T-cell (primary cell): ENCODE measurements at regions not wholly inside any gene's neighbourhood (a gene's known extent, or its start where the extent isn't known, plus 50 kb on each side); places are given as distances from the start of the nearest gene placed in this dataset.

Experiments
- ATAC-seq, 4 experiments: fragments of 200-7000 bp in 3 of 4; fragments of 150-1000 bp in 1 of 4; cut with Tn5 transposase; replicated peaks in 1 of 4; 1 replicate in 3 of 4; 2 replicates in 1 of 4; pipeline ENCODE4 v1.10.0; 2021; ENCODE audit warnings: moderate library complexity in 3 of 4, mild to moderate bottlenecking in 2 of 4, moderate number of reproducible peaks in 1 of 4
- CTCF ChIA-PET, 2 donors: fragments of 300-600 bp; sonication (Branson Sonifier 250); formaldehyde crosslinking; loops; one replicate each; lab custom pipeline; 2022; ENCODE audit warnings: antibody characterized with exemption in 2 of 2; lab: Charles Lee
- POLR2A ChIA-PET, 2 donors: fragments of 300-600 bp; sonication (Branson Sonifier 250); formaldehyde crosslinking; loops; one replicate each; lab custom pipeline; 2022; ENCODE audit warnings: antibody characterized with exemption in 2 of 2; lab: Charles Lee
- DNase-seq, 35 experiments: peaks; one replicate each; pipeline versions ENCODE4 v3.0.0 to v3.0.0-alpha.2; 2013 to 2023
- H3K27ac ChIP-seq: one replicate; pipeline ENCODE4 v1.5.1; 2013; ENCODE audit warnings: low read length
- H3K27me3 ChIP-seq, 2 experiments: replicated peaks in 1 of 2; 1 replicate in 1 of 2; 2 replicates in 1 of 2; pipeline versions ENCODE4 v1.6.1 to v1.7.0; 2013; ENCODE audit warnings: low read length in 1 of 2, mixed read lengths in 1 of 2; ENCODE audit not compliant: control insufficient read depth in 2 of 2, insufficient read depth in 2 of 2; ENCODE audit errors: extremely low read depth in 1 of 2
- H3K36me3 ChIP-seq, 2 donors: 1 replicate in 1 of 2; 2 replicates in 1 of 2; pipeline versions ENCODE4 v1.6.1 to v1.7.0; 2013; ENCODE audit warnings: low read length in 1 of 2; ENCODE audit not compliant: control insufficient read depth in 2 of 2, insufficient read depth in 1 of 2; ENCODE audit errors: extremely low read depth in 1 of 2
- H3K4me1 ChIP-seq, 2 experiments: 1 replicate in 1 of 2; 2 replicates in 1 of 2; pipeline versions ENCODE4 v1.6.1 to v1.7.0; 2013; ENCODE audit warnings: low read length in 2 of 2, mixed read lengths in 1 of 2; ENCODE audit not compliant: insufficient read depth in 2 of 2, control insufficient read depth in 1 of 2; ENCODE audit errors: extremely low read depth in 1 of 2
- H3K4me3 ChIP-seq, 2 donors: 1 replicate in 1 of 2; 2 replicates in 1 of 2; pipeline versions ENCODE4 v1.5.1 to v1.7.0; 2013; ENCODE audit warnings: mild to moderate bottlenecking in 2 of 2, low read length in 1 of 2, moderate library complexity in 1 of 2; ENCODE audit not compliant: control insufficient read depth in 1 of 2; ENCODE audit errors: extremely low read depth in 1 of 2
- H3K9me3 ChIP-seq: 2 replicates; pipeline ENCODE4 v1.7.0; 2013
- H3K27ac Mint-ChIP-seq, 2 donors: one replicate each; pipeline ENCODE4 v1.8.0; 2020 to 2021; ENCODE audit warnings: mild to moderate bottlenecking in 2 of 2, mixed read lengths in 2 of 2
- H3K27me3 Mint-ChIP-seq, 2 donors: one replicate each; pipeline ENCODE4 v1.8.0; 2021 to 2022; ENCODE audit warnings: mixed read lengths in 2 of 2
- H3K36me3 Mint-ChIP-seq: one replicate; pipeline ENCODE4 v1.8.0; 2021; ENCODE audit warnings: mixed read lengths
- H3K4me1 Mint-ChIP-seq, 3 donors: one replicate each; pipeline ENCODE4 v1.8.0; 2020 to 2022; ENCODE audit warnings: mixed read lengths in 3 of 3, mild to moderate bottlenecking in 1 of 3
- H3K4me3 Mint-ChIP-seq, 3 donors: one replicate each; pipeline ENCODE4 v1.8.0; 2020 to 2022; ENCODE audit warnings: mild to moderate bottlenecking in 3 of 3, mixed read lengths in 3 of 3, moderate library complexity in 3 of 3
- H3K9me3 Mint-ChIP-seq, 3 donors: one replicate each; pipeline ENCODE4 v1.8.0; 2020 to 2022; ENCODE audit warnings: mixed read lengths in 3 of 3
- WGBS: methylation state at CpG from one replicate; pipeline ENCODE4 v1.1.5; 2013; ENCODE audit warnings: missing lambda C conversion rate; ENCODE audit not compliant: insufficient coverage; 5-methylcytosine and 5-hydroxymethylcytosine counted together

DNA sequence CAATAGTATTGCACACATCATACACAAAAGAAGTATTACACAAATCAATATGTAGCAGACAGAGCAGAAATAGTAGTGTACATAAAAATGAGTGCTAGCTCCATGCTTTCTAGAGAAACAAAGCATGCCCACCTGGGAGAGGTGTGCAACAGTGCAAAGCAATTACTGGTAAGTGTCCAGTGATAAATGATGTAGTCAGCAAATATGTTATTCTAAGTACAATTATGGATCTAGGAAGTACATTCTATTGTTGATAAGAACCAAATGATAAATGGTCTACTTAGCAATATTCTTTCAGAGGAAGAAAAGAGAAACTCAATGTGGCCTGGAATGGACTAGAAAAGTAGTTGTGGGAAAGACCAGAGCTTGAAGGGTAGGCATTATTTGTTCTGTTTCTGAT is 188.6 kb downstream of the HINT1 start:
- Mint-ChIP-seq H3K27ac (no peak overlapping the region), H3K9me3 (peaks cover 0 to 4% (median 0%) of the 10 kb centered on the region in 3 donors), H3K4me3 (no peak overlapping the region), H3K4me1 (no peaks in the 10 kb centered on the region), H3K36me3 (no peaks in the 10 kb centered on the region), H3K27me3 (peaks cover 7 to 22% of the 10 kb centered on the region in 2 donors)
- H3K27ac ChIP-seq: no peak overlapping the region
- no peak overlapping the region for H3K4me3 ChIP-seq
- H3K4me1 ChIP-seq: no peaks in the 10 kb centered on the region
- DNase-seq: no peak
- no peak for ATAC-seq
- H3K9me3 ChIP-seq: no peaks in the 10 kb centered on the region
- ChIA-PET CTCF (no interaction called here), POLR2A (no interaction called here)
- peaks cover 0 to 7% of the 10 kb centered on the region in 2 experiments for H3K27me3 ChIP-seq
- H3K36me3 ChIP-seq: no peaks in the 10 kb centered on the region

DNA sequence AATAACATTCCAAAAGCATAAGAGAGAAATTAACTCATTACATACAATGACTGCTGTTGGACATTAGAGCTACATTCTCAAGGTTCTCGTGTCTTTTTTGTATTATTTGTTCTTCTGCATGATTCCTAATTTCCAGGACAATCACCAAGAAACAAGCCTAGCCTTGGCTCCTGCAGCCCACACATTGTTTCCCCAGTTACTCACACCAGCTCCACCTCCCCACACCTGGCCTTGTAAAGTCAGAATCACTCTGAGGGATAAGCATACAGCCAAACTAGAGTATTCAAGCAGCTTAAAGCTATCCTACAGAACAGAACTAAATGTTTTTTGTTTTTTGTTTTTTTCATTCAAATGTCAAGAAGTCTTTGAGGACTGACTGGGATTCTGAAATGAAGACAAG is 189.2 kb downstream of the HINT1 start:
- H3K27me3 Mint-ChIP-seq: peaks cover 7 to 21% of the 10 kb centered on the region in 2 donors
- no peaks in the 10 kb centered on the region for H3K36me3 ChIP-seq
- ChIA-PET POLR2A (no interaction called here), CTCF (no interaction called here)
- DNase-seq (no peak), ATAC-seq (no peak)
- no peak overlapping the region for H3K4me3 ChIP-seq
- H3K4me1 ChIP-seq: no peaks in the 10 kb centered on the region
- peaks cover 0 to 6% of the 10 kb centered on the region in 2 experiments for H3K27me3 ChIP-seq
- H3K4me1 Mint-ChIP-seq: no peaks in the 10 kb centered on the region
- H3K27ac ChIP-seq: no peak overlapping the region
- no peak overlapping the region for H3K27ac Mint-ChIP-seq
- H3K36me3 Mint-ChIP-seq: no peaks in the 10 kb centered on the region
- WGBS: 17% methylated on average over 1 of the region's 1 CpG
- H3K9me3 ChIP-seq: no peaks in the 10 kb centered on the region
- H3K4me3 Mint-ChIP-seq: no peak overlapping the region
- H3K9me3 Mint-ChIP-seq: peaks cover 0 to 4% (median 3%) of the 10 kb centered on the region in 3 donors

DNA sequence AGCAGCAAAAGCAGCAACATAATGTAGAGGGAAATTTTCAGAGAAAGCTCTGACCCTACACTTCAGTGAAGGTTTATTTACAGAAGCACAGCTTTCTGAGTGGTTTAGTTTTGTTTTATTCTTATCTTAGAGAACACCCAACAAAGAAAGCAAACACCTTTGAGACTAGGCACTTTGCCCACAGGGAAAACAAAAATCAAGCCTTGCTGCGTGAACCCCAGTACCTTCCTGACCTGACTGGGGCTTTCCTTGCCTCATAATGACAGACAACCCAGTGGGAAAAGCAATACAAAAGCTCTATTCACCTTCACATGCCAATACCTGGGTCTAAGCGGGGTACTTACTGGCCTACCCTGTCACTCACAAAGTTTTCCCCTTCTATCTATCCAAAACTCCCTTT is 189.8 kb downstream of the HINT1 start:
- CTCF ChIA-PET: no interaction called here
- no peak overlapping the region for H3K4me3 Mint-ChIP-seq
- no peaks in the 10 kb centered on the region for H3K36me3 ChIP-seq

DNA sequence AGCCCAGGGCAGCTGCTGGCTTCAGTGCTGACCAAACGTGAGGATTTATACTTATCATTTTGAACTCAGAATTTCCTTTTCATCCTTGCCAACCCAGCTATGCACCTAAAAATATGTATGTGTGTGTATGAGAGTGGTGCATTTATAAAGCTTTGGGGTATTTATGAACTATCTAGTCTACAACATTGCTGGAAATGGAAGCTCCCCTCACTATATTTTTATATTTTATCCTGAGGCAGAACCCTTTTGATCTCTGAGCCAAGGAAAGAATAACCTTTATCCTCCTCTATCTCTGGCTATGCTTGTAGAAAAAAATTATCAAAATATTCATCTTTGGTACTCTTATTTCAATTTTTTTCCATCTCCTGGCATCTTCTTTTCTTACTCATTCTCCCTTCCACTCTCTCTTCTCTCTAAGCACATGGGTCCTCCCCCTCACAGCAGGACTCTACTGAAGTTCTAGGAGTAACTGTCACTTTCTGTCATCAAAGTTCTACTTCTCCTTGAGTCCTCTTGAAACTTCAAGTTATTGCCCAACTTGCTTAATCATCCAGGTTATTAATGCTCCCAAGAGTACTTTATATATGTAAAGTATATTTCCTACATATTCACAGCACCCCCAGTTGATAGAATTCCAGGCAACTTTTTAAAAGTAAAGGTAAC is 190.9 kb downstream of the HINT1 start:
- no peak overlapping the region for H3K27ac ChIP-seq
- Mint-ChIP-seq H3K27me3 (peaks cover 4 to 13% of the 10 kb centered on the region in 2 donors), H3K9me3 (peaks cover 0 to 3% (median 0%) of the 10 kb centered on the region in 3 donors), H3K27ac (no peak overlapping the region), H3K36me3 (no peaks in the 10 kb centered on the region), H3K4me1 (no peaks in the 10 kb centered on the region), H3K4me3 (no peak overlapping the region)
- ChIA-PET POLR2A (interaction anchor here in 1 of 2 donors (0.6 kb wide), 1 partner anchor 164 kb away, joined by 3 read pairs; no protein-coding TSS in a partner anchor), CTCF (no interaction called here)
- H3K4me3 ChIP-seq: no peak overlapping the region
- no peaks in the 10 kb centered on the region for H3K4me1 ChIP-seq
- H3K9me3 ChIP-seq: no peaks in the 10 kb centered on the region
- no peaks in the 10 kb centered on the region for H3K27me3 ChIP-seq
- WGBS: no CpG with 5 or more reads among the region's 1 CpG
- ATAC-seq: no peak
- H3K36me3 ChIP-seq: no peaks in the 10 kb centered on the region
- DNase-seq: no peak

More for the DNA sequence above, 189.8 kb downstream of the HINT1 start:
- ATAC-seq: no peak
- DNase-seq: no peak
- Histone ChIP-seq H3K9me3 (no peaks in the 10 kb centered on the region), H3K27ac (no peak overlapping the region), H3K4me1 (no peaks in the 10 kb centered on the region), H3K27me3 (peaks cover 0 to 4% of the 10 kb centered on the region in 2 experiments), H3K4me3 (no peak overlapping the region)
- peaks cover 7 to 21% of the 10 kb centered on the region in 2 donors for H3K27me3 Mint-ChIP-seq
- 73% methylated on average over 2 of the region's 2 CpGs for WGBS
- H3K36me3 Mint-ChIP-seq: no peaks in the 10 kb centered on the region
- H3K27ac Mint-ChIP-seq: no peak overlapping the region
- no peaks in the 10 kb centered on the region for H3K4me1 Mint-ChIP-seq
- peaks cover 0 to 4% (median 3%) of the 10 kb centered on the region in 3 donors for H3K9me3 Mint-ChIP-seq
- POLR2A ChIA-PET: no interaction called here

GRCh38 chr5:130966990-130967525 is 198.0 kb downstream of the HINT1 start:
- ChIA-PET POLR2A (no interaction called here), CTCF (no interaction called here)
- Histone ChIP-seq H3K27me3 (no peaks in the 10 kb centered on the region), H3K4me3 (no peak overlapping the region), H3K4me1 (no peaks in the 10 kb centered on the region), H3K27ac (no peak overlapping the region), H3K9me3 (no peaks in the 10 kb centered on the region), H3K36me3 (no peaks in the 10 kb centered on the region)
- Mint-ChIP-seq H3K36me3 (no peaks in the 10 kb centered on the region), H3K4me3 (no peak overlapping the region), H3K27me3 (no peaks in the 10 kb centered on the region), H3K9me3 (peaks cover 1 to 7% (median 6%) of the 10 kb centered on the region in 3 donors), H3K27ac (no peak overlapping the region), H3K4me1 (no peaks in the 10 kb centered on the region)
- WGBS: no CpG with 5 or more reads among the region's 1 CpG
- DNase-seq (no peak), ATAC-seq (no peak)

GRCh38 chr5:130965920-130966319 is 199.1 kb downstream of the HINT1 start:
- POLR2A ChIA-PET: no interaction called here
- no peak overlapping the region for H3K4me3 Mint-ChIP-seq
- CTCF ChIA-PET: no interaction called here
- no peaks in the 10 kb centered on the region for H3K36me3 Mint-ChIP-seq
- H3K36me3 ChIP-seq: no peaks in the 10 kb centered on the region
- H3K9me3 Mint-ChIP-seq: peaks cover 1 to 8% (median 4%) of the 10 kb centered on the region in 3 donors
- H3K4me3 ChIP-seq: no peak overlapping the region
- no CpG with 5 or more reads among the region's 1 CpG for WGBS
- H3K27ac ChIP-seq: no peak overlapping the region
- ATAC-seq: no peak
- DNase-seq: no peak
- H3K9me3 ChIP-seq: no peaks in the 10 kb centered on the region
- no peaks in the 10 kb centered on the region for H3K27me3 Mint-ChIP-seq
- H3K27me3 ChIP-seq: no peaks in the 10 kb centered on the region
- H3K4me1 ChIP-seq: no peaks in the 10 kb centered on the region
- H3K27ac Mint-ChIP-seq: no peak overlapping the region
- no peaks in the 10 kb centered on the region for H3K4me1 Mint-ChIP-seq
